CD14-positive monocyte (primary cell): ENCODE measurements at regions not wholly inside any gene's neighbourhood (a gene's known extent, or its start where the extent isn't known, plus 50 kb on each side); places are given as distances from the start of the nearest gene placed in this dataset.

ENCODE experiments used
- DNase-seq, 3 donors: peaks; one replicate each; pipeline ENCODE4 v3.0.0-alpha.2; 2011 to 2022
- H2AFZ ChIP-seq: 2 replicates; pipeline ENCODE4 v1.6.0; 2012; ENCODE audit warnings: mild to moderate bottlenecking, low read depth, low read length, inconsistent platforms; ENCODE audit not compliant: insufficient read depth, poor library complexity, severe bottlenecking
- H3K27ac ChIP-seq, 2 donors: 1 replicate in 1 of 2; 2 replicates in 1 of 2; pipeline ENCODE4 v1.5.1; 2012 to 2013; ENCODE audit warnings: low read length in 2 of 2, control low read depth in 1 of 2, inconsistent platforms in 1 of 2, low read depth in 1 of 2, mild to moderate bottlenecking in 1 of 2
- H3K27me3 ChIP-seq, 2 donors: one replicate each; pipeline versions ENCODE4 v1.6.0 to v1.6.1; 2011 to 2013; ENCODE audit warnings: low read length in 2 of 2; ENCODE audit not compliant: control insufficient read depth in 2 of 2, insufficient read depth in 2 of 2
- H3K36me3 ChIP-seq, 2 donors: replicated peaks in 1 of 2; 1 replicate in 1 of 2; 2 replicates in 1 of 2; pipeline versions ENCODE4 v1.5.1 to v1.6.1; 2012 to 2013; ENCODE audit warnings: low read length in 2 of 2, control low read depth in 1 of 2, inconsistent platforms in 1 of 2, mild to moderate bottlenecking in 1 of 2; ENCODE audit not compliant: insufficient read depth in 2 of 2, control insufficient read depth in 1 of 2
- H3K4me1 ChIP-seq, 2 donors: 1 replicate in 1 of 2; 2 replicates in 1 of 2; pipeline versions ENCODE4 v1.5.1 to v1.6.1; 2012 to 2013; ENCODE audit warnings: low read length in 2 of 2, control low read depth in 1 of 2, inconsistent platforms in 1 of 2, mild to moderate bottlenecking in 1 of 2, moderate library complexity in 1 of 2; ENCODE audit not compliant: insufficient read depth in 2 of 2, control insufficient read depth in 1 of 2
- H3K4me2 ChIP-seq: replicated peaks from 2 replicates; pipeline ENCODE3; 2012; ENCODE audit warnings: low read length, moderate library complexity, mild to moderate bottlenecking; ENCODE audit not compliant: poor library complexity, severe bottlenecking; ENCODE audit errors: extremely low read depth
- H3K4me3 ChIP-seq, 3 experiments: fragments of 200-600 bp in 1 of 3; sonication (generic) in 1 of 3; replicated peaks in 1 of 3; 1 replicate in 2 of 3; 2 replicates in 1 of 3; pipeline ENCODE4 v1.5.1; 2011 to 2013; ENCODE audit warnings: low read length in 3 of 3, mild to moderate bottlenecking in 3 of 3, control low read depth in 2 of 3, low read depth in 2 of 3, inconsistent platforms in 1 of 3, moderate library complexity in 1 of 3
- H3K79me2 ChIP-seq: 2 replicates; pipeline ENCODE4 v1.6.0; 2012; ENCODE audit warnings: mild to moderate bottlenecking, control low read depth, inconsistent platforms, low read length, moderate library complexity; ENCODE audit not compliant: insufficient read depth
- H3K9ac ChIP-seq: 2 replicates; pipeline ENCODE4 v1.6.0; 2017; ENCODE audit warnings: low read length, mild to moderate bottlenecking; ENCODE audit not compliant: insufficient read depth, poor library complexity, severe bottlenecking
- H3K9me3 ChIP-seq, 2 donors: replicated peaks in 1 of 2; 1 replicate in 1 of 2; 2 replicates in 1 of 2; pipeline versions ENCODE4 v1.5.1 to v1.6.1; 2012 to 2013; ENCODE audit warnings: low read length in 2 of 2, control low read depth in 1 of 2; ENCODE audit not compliant: control insufficient read depth in 1 of 2, insufficient read depth in 1 of 2
- H4K20me1 ChIP-seq: 2 replicates; pipeline ENCODE4 v1.6.0; 2012; ENCODE audit warnings: mild to moderate bottlenecking, low read length, control low read depth, moderate library complexity; ENCODE audit not compliant: insufficient read depth
- H3K27ac Mint-ChIP-seq, 7 donors: one replicate each; pipeline ENCODE4 v1.8.0; 2020; ENCODE audit warnings: mild to moderate bottlenecking in 7 of 7, mixed read lengths in 7 of 7, moderate library complexity in 6 of 7, inconsistent platforms in 2 of 7
- H3K27me3 Mint-ChIP-seq, 3 donors: one replicate each; pipeline ENCODE4 v1.8.0; 2021 to 2022; ENCODE audit warnings: low read depth in 3 of 3, mild to moderate bottlenecking in 3 of 3, mixed read lengths in 3 of 3, moderate library complexity in 3 of 3, inconsistent platforms in 1 of 3
- H3K36me3 Mint-ChIP-seq, 2 donors: one replicate each; pipeline ENCODE4 v1.8.0; 2020; ENCODE audit warnings: mixed read lengths in 2 of 2, inconsistent platforms in 1 of 2, mild to moderate bottlenecking in 1 of 2
- H3K4me1 Mint-ChIP-seq: one replicate; pipeline ENCODE4 v1.8.0; 2020; ENCODE audit warnings: mild to moderate bottlenecking, mixed read lengths
- H3K4me3 Mint-ChIP-seq, 2 donors: one replicate each; pipeline ENCODE4 v1.8.0; 2020; ENCODE audit warnings: mild to moderate bottlenecking in 2 of 2, mixed read lengths in 2 of 2, moderate library complexity in 1 of 2
- H3K9me3 Mint-ChIP-seq, 7 donors: one replicate each; pipeline ENCODE4 v1.8.0; 2020 to 2022; ENCODE audit warnings: mixed read lengths in 7 of 7, mild to moderate bottlenecking in 6 of 7, moderate library complexity in 6 of 7, inconsistent platforms in 2 of 7
- WGBS: methylation state at CpG from one replicate; pipeline ENCODE4 v1.1.5; 2013; ENCODE audit warnings: missing lambda C conversion rate; ENCODE audit not compliant: insufficient coverage; 5-methylcytosine and 5-hydroxymethylcytosine counted together
- intact Hi-C, 2 donors: fragments of 100-400 bp; cut with micrococcal nuclease; formaldehyde crosslinking; loops; one replicate each; pipeline versions ENCODE4 v1.15.0 to v1.15.1; 2023
- TF ChIP-seq, protein P1 (sequence below): fragments of 200-600 bp; IDR thresholded peaks from one replicate; pipeline ENCODE4 v1.8.0; 2022; ENCODE audit warnings: antibody characterized with exemption, mild to moderate bottlenecking

DNA sequence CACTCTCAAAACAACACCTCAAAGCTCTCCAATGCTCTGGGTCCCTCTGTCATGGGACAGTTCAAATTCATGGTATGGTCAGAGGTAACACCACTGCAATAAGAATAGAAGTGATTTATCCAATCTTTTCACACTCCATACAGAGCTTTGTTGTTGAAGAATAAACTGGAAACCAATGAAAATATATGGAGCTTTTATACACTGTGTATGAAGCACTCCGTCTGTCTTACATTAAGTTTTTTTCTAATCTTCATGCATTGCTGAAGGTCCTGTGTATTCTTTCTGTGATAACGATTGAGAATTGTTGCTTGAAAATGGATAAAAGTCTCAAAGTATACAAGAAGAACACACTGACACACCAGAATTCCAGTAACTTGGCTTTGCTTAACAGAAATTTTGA is 603.7 kb upstream of the LUZP2 start:
- Histone ChIP-seq H3K4me2 (no peak overlapping the region), H3K79me2 (no peaks in the 10 kb centered on the region), H3K27ac (no peak overlapping the region), H3K36me3 (no peaks in the 10 kb centered on the region), H3K4me3 (no peak overlapping the region), H2AFZ (no peak overlapping the region), H3K9ac (no peak overlapping the region), H3K27me3 (no peaks in the 10 kb centered on the region), H3K9me3 (peaks cover 0 to 8% of the 10 kb centered on the region in 2 donors), H4K20me1 (no peaks in the 10 kb centered on the region), H3K4me1 (no peaks in the 10 kb centered on the region)
- no peaks in the 10 kb centered on the region for H3K4me1 Mint-ChIP-seq
- H3K27ac Mint-ChIP-seq = no peak overlapping the region
- intact Hi-C loops = no loop called here
- no peak overlapping the region for H3K4me3 Mint-ChIP-seq
- no CpG with 5 or more reads among the region's 2 CpGs for WGBS
- H3K36me3 Mint-ChIP-seq = no peaks in the 10 kb centered on the region
- DNase-seq = no peak
- no peaks in the 10 kb centered on the region for H3K27me3 Mint-ChIP-seq
- H3K9me3 Mint-ChIP-seq = peaks cover 3 to 19% (median 10%) of the 10 kb centered on the region in 7 donors
- TF ChIP-seq, protein P1, sequence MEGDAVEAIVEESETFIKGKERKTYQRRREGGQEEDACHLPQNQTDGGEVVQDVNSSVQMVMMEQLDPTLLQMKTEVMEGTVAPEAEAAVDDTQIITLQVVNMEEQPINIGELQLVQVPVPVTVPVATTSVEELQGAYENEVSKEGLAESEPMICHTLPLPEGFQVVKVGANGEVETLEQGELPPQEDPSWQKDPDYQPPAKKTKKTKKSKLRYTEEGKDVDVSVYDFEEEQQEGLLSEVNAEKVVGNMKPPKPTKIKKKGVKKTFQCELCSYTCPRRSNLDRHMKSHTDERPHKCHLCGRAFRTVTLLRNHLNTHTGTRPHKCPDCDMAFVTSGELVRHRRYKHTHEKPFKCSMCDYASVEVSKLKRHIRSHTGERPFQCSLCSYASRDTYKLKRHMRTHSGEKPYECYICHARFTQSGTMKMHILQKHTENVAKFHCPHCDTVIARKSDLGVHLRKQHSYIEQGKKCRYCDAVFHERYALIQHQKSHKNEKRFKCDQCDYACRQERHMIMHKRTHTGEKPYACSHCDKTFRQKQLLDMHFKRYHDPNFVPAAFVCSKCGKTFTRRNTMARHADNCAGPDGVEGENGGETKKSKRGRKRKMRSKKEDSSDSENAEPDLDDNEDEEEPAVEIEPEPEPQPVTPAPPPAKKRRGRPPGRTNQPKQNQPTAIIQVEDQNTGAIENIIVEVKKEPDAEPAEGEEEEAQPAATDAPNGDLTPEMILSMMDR = no peak

DNA sequence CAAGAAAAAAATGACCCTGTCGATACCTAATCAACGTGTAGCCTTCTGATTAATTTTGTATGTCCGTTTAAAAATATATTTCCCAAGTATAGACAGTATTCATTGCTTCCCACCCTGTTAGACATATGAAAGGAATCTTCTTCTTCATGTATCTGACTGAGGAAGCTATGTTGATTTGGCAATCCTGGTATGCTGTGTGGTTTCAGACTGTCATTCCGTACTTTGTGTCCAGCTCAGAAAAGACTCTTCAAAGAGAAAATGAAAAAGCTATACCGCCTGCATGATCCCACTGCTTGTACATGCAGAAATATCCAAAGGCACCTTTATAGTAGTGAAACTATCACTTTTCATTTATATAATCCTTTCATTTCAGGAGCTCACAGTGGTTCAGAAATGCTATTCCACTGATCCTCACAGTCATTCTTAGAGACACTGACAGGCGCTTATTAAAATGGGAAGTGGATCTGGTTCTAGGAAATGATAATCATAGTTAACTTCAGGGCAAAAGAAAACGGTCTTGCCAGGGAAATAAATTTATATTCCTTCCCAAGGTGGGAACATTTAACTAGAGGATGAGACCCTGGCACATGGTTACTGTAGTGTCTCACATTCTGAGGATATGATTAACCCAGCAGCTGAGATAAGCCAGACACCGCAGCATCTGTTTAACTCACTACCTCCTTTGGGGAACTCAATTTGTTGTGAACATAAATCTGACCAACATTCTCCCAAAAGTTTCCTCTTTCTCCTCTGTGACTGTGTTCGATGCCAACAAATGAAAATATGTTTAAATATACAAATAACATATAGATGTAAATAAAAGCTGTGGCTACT is 599.2 kb upstream of the LUZP2 start:
- no peaks in the 10 kb centered on the region for H3K27me3 Mint-ChIP-seq

More for the DNA sequence above, 599.2 kb upstream of the LUZP2 start:
- no peaks in the 10 kb centered on the region for H3K9me3 ChIP-seq
- H2AFZ ChIP-seq = no peak overlapping the region
- no peaks in the 10 kb centered on the region for H4K20me1 ChIP-seq
- H3K4me2 ChIP-seq = no peak overlapping the region
- no CpG with 5 or more reads among the region's 9 CpGs for WGBS
- peaks cover 0 to 2% (median 0%) of the 10 kb centered on the region in 7 donors for H3K9me3 Mint-ChIP-seq
- H3K36me3 Mint-ChIP-seq = no peaks in the 10 kb centered on the region
- H3K27me3 ChIP-seq = no peaks in the 10 kb centered on the region
- no peak overlapping the region for H3K27ac Mint-ChIP-seq
- no peak overlapping the region for H3K4me3 ChIP-seq
- no peak overlapping the region for H3K4me3 Mint-ChIP-seq
- H3K79me2 ChIP-seq = no peaks in the 10 kb centered on the region
- no peak overlapping the region for H3K27ac ChIP-seq
- no peaks in the 10 kb centered on the region for H3K36me3 ChIP-seq
- no peak overlapping the region for H3K9ac ChIP-seq
- TF ChIP-seq, protein P1 = no peak
- no peak for DNase-seq
- no peaks in the 10 kb centered on the region for H3K4me1 Mint-ChIP-seq
- H3K4me1 ChIP-seq = no peaks in the 10 kb centered on the region
- intact Hi-C loops = no loop called here
